NCI-H1092 (cell line): ENCODE measurements at regions not wholly inside any gene's neighbourhood (a gene's known extent, or its start where the extent isn't known, plus 50 kb on each side); places are given as distances from the start of the nearest gene placed in this dataset.
"Not testable (repeated sequence)": the region's sequence is repeated elsewhere in the genome, so short reads cannot be mapped to it uniquely, and the experiment has no call there.

ENCODE experiments used
- DNase-seq: peaks from one replicate; lab custom pipeline; 2025; lab: John Stamatoyannopoulos, UW

- DNase-seq = no peak
Observed at GRCh38 chr4:134708026-134708425, 506.4 kb upstream of the PABPC4L start.

GRCh38 chr4:134702374-134702773 lies 500.8 kb upstream of the PABPC4L start:
- no peak for DNase-seq

GRCh38 chr4:134700251-134700650 lies 498.7 kb upstream of the PABPC4L start:
- DNase-seq = no peak

GRCh38 chr4:134698831-134699230 lies 497.2 kb upstream of the PABPC4L start:
- not testable (repeated sequence) for DNase-seq

- no peak for DNase-seq
Observed at GRCh38 chr4:134695433-134695832, 493.8 kb upstream of the PABPC4L start.

- no peak for DNase-seq
Observed at GRCh38 chr4:134691915-134692314, 490.3 kb upstream of the PABPC4L start.

GRCh38 chr4:134687646-134688628 lies 486.3 kb upstream of the PABPC4L start:
- DNase-seq = no peak

- no peak for DNase-seq
Observed at GRCh38 chr4:134677209-134677814, 475.7 kb upstream of the PABPC4L start.

GRCh38 chr4:134668237-134668636 lies 466.6 kb upstream of the PABPC4L start:
- no peak for DNase-seq

GRCh38 chr4:134666640-134667039 lies 465.1 kb upstream of the PABPC4L start:
- no peak for DNase-seq

GRCh38 chr4:134665429-134665828 lies 463.8 kb upstream of the PABPC4L start:
- DNase-seq = no peak

GRCh38 chr4:134663742-134664141 lies 462.2 kb upstream of the PABPC4L start:
- DNase-seq = no peak

GRCh38 chr4:134650461-134650860 lies 448.9 kb upstream of the PABPC4L start:
- DNase-seq = no peak

- DNase-seq = no peak
Observed at GRCh38 chr4:134645778-134646177, 444.2 kb upstream of the PABPC4L start.

- DNase-seq = no peak
Observed at GRCh38 chr4:134636338-134637051, 434.9 kb upstream of the PABPC4L start.

GRCh38 chr4:134634301-134634700 lies 432.7 kb upstream of the PABPC4L start:
- no peak for DNase-seq

- no peak for DNase-seq
Observed at GRCh38 chr4:134632056-134632455, 430.5 kb upstream of the PABPC4L start.

- no peak for DNase-seq
Observed at GRCh38 chr4:134628066-134628465, 426.5 kb upstream of the PABPC4L start.

GRCh38 chr4:134627366-134627765 lies 425.8 kb upstream of the PABPC4L start:
- no peak for DNase-seq

GRCh38 chr4:134624365-134624764 lies 422.8 kb upstream of the PABPC4L start:
- DNase-seq = no peak

- not testable (repeated sequence) for DNase-seq
Observed at GRCh38 chr4:134622626-134623575, 421.3 kb upstream of the PABPC4L start.
